Neuronal stem cell (in vitro differentiated cells): ENCODE measurements at regions not wholly inside any gene's neighbourhood (a gene's known extent, or its start where the extent isn't known, plus 50 kb on each side); places are given as distances from the start of the nearest gene placed in this dataset.
"Not testable (repeated sequence)": the region's sequence is repeated elsewhere in the genome, so short reads cannot be mapped to it uniquely, and the experiment has no call there.

Source experiments
- DNase-seq: peaks from one replicate; pipeline ENCODE4 v3.0.0-alpha.2; 2013; ENCODE audit warnings: low spot score
- H2AFZ ChIP-seq: one replicate; pipeline ENCODE4 v1.6.1; 2013; ENCODE audit warnings: mild to moderate bottlenecking, low read length, inconsistent platforms
- H2AK5ac ChIP-seq: 2 replicates; pipeline ENCODE4 v1.6.1; 2013; ENCODE audit warnings: low read depth, mild to moderate bottlenecking, inconsistent platforms, low read length, moderate library complexity, mixed read lengths
- H2BK120ac ChIP-seq: 2 replicates; pipeline ENCODE4 v1.6.1; 2013; ENCODE audit warnings: low read depth, mild to moderate bottlenecking, inconsistent platforms, low read length, moderate library complexity, mixed read lengths
- H2BK12ac ChIP-seq: one replicate; pipeline ENCODE4 v1.6.1; 2013; ENCODE audit warnings: low read length, inconsistent platforms
- H2BK15ac ChIP-seq: 2 replicates; pipeline ENCODE4 v1.6.1; 2013; ENCODE audit warnings: mild to moderate bottlenecking, low read length, inconsistent platforms, mixed read lengths
- H2BK5ac ChIP-seq: one replicate; pipeline ENCODE4 v1.6.1; 2013; ENCODE audit warnings: inconsistent platforms, mild to moderate bottlenecking, low read length, moderate library complexity
- H3K14ac ChIP-seq: one replicate; pipeline ENCODE4 v1.6.1; 2013; ENCODE audit warnings: low read length, inconsistent platforms
- H3K18ac ChIP-seq: 2 replicates; pipeline ENCODE4 v1.6.1; 2013; ENCODE audit warnings: low read length, inconsistent platforms
- H3K23ac ChIP-seq: 2 replicates; pipeline ENCODE4 v1.6.1; 2013; ENCODE audit warnings: low read depth, mild to moderate bottlenecking, mixed read lengths, low read length, inconsistent platforms; ENCODE audit not compliant: poor library complexity
- H3K27ac ChIP-seq: replicated peaks from 3 replicates; pipeline ENCODE4 v1.5.1; 2013; ENCODE audit warnings: low read length, inconsistent platforms
- H3K27me3 ChIP-seq, 3 experiments: 2 replicates each; pipeline ENCODE4 v1.6.1; 2013; ENCODE audit warnings: low read length in 3 of 3, mild to moderate bottlenecking in 2 of 3, inconsistent platforms in 1 of 3, low read depth in 1 of 3, mixed read lengths in 1 of 3, moderate library complexity in 1 of 3; ENCODE audit not compliant: control insufficient read depth in 3 of 3, insufficient read depth in 3 of 3
- H3K36me3 ChIP-seq, 2 donors: replicated peaks in 1 of 2; 2 replicates each; pipeline ENCODE4 v1.6.1; 2013; ENCODE audit warnings: low read length in 2 of 2; ENCODE audit not compliant: control insufficient read depth in 2 of 2, insufficient read depth in 2 of 2
- H3K4ac ChIP-seq: 2 replicates; pipeline ENCODE4 v1.6.1; 2013; ENCODE audit warnings: inconsistent platforms, mild to moderate bottlenecking, low read length, moderate library complexity
- H3K4me1 ChIP-seq, 2 donors: 1 replicate in 1 of 2; 2 replicates in 1 of 2; pipeline ENCODE4 v1.6.1; 2013; ENCODE audit warnings: low read length in 2 of 2, low read depth in 1 of 2; ENCODE audit not compliant: control insufficient read depth in 2 of 2, insufficient read depth in 1 of 2
- H3K4me2 ChIP-seq: one replicate; pipeline ENCODE4 v1.6.1; 2013; ENCODE audit warnings: mild to moderate bottlenecking, low read length, inconsistent platforms; ENCODE audit not compliant: insufficient read depth, poor library complexity, severe bottlenecking
- H3K4me3 ChIP-seq, 2 donors: 2 replicates each; pipeline ENCODE4 v1.5.1; 2013; ENCODE audit warnings: low read length in 2 of 2, mild to moderate bottlenecking in 2 of 2, inconsistent platforms in 1 of 2, moderate library complexity in 1 of 2
- H3K79me1 ChIP-seq: one replicate; pipeline ENCODE4 v1.6.1; 2013; ENCODE audit warnings: low read depth, mild to moderate bottlenecking, inconsistent platforms, low read length, moderate library complexity
- H3K9ac ChIP-seq: one replicate; pipeline ENCODE4 v1.6.1; 2013; ENCODE audit warnings: mild to moderate bottlenecking, low read depth, low read length, inconsistent platforms; ENCODE audit not compliant: poor library complexity
- H3K9me3 ChIP-seq, 2 donors: replicated peaks in 1 of 2; 2 replicates each; pipeline versions ENCODE3 to v1.6.1; 2013; ENCODE audit warnings: low read length in 2 of 2, mild to moderate bottlenecking in 2 of 2, inconsistent platforms in 1 of 2, low read depth in 1 of 2, mixed read lengths in 1 of 2, moderate library complexity in 1 of 2; ENCODE audit not compliant: control insufficient read depth in 2 of 2, insufficient read depth in 1 of 2
- H4K8ac ChIP-seq: one replicate; pipeline ENCODE4 v1.6.1; 2013; ENCODE audit warnings: low read depth, mild to moderate bottlenecking, inconsistent platforms, low read length, moderate library complexity
- H4K91ac ChIP-seq: one replicate; pipeline ENCODE4 v1.6.1; 2013; ENCODE audit warnings: low read length, low read depth, mild to moderate bottlenecking, inconsistent platforms; ENCODE audit not compliant: poor library complexity
- WGBS, 2 donors: extraction: QIAGEN DNeasy Blood & Tissue Kit; methylation state at CpG; one replicate each; pipeline ENCODE4 v1.1.7; 2013; ENCODE audit warnings: missing lambda C conversion rate in 2 of 2, mixed read lengths in 1 of 2; ENCODE audit not compliant: insufficient read length in 2 of 2, insufficient replicate concordance in 1 of 2; ENCODE audit errors: extremely low coverage in 2 of 2; 5-methylcytosine and 5-hydroxymethylcytosine counted together

DNA sequence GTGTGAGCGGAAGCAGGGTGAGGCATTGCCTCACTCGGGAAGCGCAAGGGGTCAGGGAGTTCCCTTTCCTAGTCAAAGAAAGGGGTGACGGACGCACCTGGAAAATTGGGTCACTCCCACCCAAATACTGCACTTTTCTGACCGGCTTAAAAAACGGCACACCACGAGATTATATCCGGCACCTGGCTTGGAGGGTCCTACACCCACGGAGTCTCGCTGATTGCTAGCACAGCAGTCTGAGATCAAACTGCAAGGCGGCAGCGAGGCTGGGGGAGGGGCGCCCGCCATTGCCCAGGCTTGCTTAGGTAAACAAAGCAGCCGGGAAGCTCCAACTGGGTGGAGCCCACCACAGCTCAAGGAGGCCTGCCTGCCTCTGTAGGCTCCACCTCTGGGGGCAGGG lies 171.9 kb downstream of the CPEB2 start:
- H3K9me3 ChIP-seq, H4K91ac ChIP-seq, H3K79me1 ChIP-seq, H3K27me3 ChIP-seq, H2BK5ac ChIP-seq, H3K23ac ChIP-seq, H2AFZ ChIP-seq, H3K14ac ChIP-seq, H2BK120ac ChIP-seq, H3K9ac ChIP-seq, H2AK5ac ChIP-seq, H3K18ac ChIP-seq, H2BK15ac ChIP-seq, H4K8ac ChIP-seq, H3K36me3 ChIP-seq, H3K4ac ChIP-seq, H3K27ac ChIP-seq, H2BK12ac ChIP-seq, H3K4me1 ChIP-seq, H3K4me2 ChIP-seq, H3K4me3 ChIP-seq, DNase-seq: not testable (repeated sequence)
- WGBS, 2 donors = no CpG with 5 or more reads among the region's 16 CpGs

DNA sequence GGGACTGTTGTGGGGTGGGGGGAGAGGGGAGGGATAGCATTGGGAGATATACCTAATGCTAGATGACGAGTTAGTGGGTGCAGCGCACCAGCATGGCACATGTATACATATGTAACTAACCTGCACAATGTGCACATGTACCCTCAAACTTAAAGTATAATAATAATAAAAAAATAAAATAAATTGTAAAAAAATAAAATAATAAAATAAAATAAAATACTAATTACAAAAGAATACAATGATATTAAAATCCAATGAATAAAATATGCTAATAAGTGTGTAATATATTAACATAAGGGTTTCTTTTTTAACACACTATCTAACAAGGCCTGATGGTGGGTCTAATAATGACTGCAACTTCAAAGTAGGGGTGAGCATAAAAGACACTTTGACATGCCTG lies 177.6 kb downstream of the CPEB2 start:
- H3K14ac ChIP-seq, H3K27me3 ChIP-seq, H2BK12ac ChIP-seq, H2AK5ac ChIP-seq, H2AFZ ChIP-seq, H3K18ac ChIP-seq, H3K4me3 ChIP-seq, H4K8ac ChIP-seq, H2BK120ac ChIP-seq, DNase-seq, H3K9me3 ChIP-seq, H3K4ac ChIP-seq, H3K27ac ChIP-seq, H3K79me1 ChIP-seq, H3K4me1 ChIP-seq, H3K23ac ChIP-seq, H3K4me2 ChIP-seq, H2BK15ac ChIP-seq, H3K9ac ChIP-seq, H3K36me3 ChIP-seq, H2BK5ac ChIP-seq, H4K91ac ChIP-seq: not testable (repeated sequence)
- no CpG with 5 or more reads among the region's 2 CpGs for WGBS, 2 donors

DNA sequence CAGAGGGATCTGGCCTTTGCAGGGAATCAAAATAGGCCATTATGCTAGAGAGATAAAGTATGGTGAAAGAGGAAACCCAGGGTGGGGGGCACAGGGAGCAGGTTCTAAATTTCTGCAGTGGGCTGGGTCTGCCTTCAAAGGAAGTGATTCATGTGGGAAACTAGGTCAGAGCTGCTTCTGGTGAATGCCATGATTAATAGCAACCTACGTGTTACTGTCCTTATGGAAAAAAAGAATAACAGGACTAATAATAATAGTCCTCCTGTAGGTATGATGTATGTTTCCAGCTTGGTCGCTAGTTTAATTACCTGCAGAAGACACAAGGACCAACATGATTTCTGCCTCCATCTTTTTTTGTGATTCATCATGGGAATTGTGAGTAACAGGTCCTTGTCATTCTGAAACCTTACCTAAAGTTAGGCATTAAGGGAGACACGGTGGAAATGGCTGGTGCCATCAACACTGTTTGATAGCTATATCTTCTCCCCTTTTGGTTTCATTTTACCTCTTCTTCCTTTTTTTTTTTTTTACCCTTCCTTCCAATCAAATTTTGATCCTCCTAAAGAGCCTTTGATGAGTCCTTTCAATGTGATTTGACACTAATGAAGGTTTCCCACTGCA lies 180.4 kb downstream of the CPEB2 start:
- no peak overlapping the region for H3K4me3 ChIP-seq
- H3K4me1 ChIP-seq = no peaks in the 10 kb centered on the region
- no peaks in the 10 kb centered on the region for H3K79me1 ChIP-seq
- H3K14ac ChIP-seq = no peak overlapping the region
- H3K27me3 ChIP-seq = no peaks in the 10 kb centered on the region
- H3K4me2 ChIP-seq = no peak overlapping the region
- no peaks in the 10 kb centered on the region for H3K36me3 ChIP-seq
- H2BK12ac ChIP-seq = no peak overlapping the region
- no peak overlapping the region for H3K4ac ChIP-seq
- H4K8ac ChIP-seq = no peak overlapping the region
- no peak overlapping the region for H3K9ac ChIP-seq
- H3K27ac ChIP-seq = no peak overlapping the region
- no peak overlapping the region for H2BK120ac ChIP-seq
- no peak overlapping the region for H2AFZ ChIP-seq
- DNase-seq = no peak
- H2AK5ac ChIP-seq = no peak overlapping the region
- H3K23ac ChIP-seq = no peak overlapping the region
- H2BK5ac ChIP-seq = no peak overlapping the region
- no peak overlapping the region for H3K18ac ChIP-seq
- H4K91ac ChIP-seq = no peak overlapping the region
- no peak overlapping the region for H2BK15ac ChIP-seq
- WGBS, 2 donors = no CpG with 5 or more reads among the region's 3 CpGs
- no peaks in the 10 kb centered on the region for H3K9me3 ChIP-seq

DNA sequence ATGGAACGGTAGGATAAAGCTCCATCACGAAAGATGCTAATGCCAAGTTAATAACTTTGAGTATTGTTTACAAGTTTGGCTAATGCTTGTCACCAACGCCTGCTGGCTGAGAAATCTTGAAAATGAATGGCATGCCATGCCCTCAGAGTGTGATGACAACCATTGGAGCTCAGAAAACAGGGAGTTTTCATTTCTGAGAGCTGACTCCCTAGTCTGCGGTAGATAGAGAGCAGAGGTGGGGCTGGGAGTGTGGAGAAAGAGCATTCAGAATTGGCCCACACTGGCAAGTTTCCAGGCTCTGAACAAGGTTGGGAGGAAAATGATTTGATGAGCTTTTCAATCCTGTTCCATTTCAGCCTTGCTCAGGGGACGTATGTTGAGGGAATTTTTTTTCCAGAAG lies 183.9 kb downstream of the CPEB2 start:
- Histone ChIP-seq H3K9ac (no peak overlapping the region), H2AK5ac (no peak overlapping the region), H2BK120ac (no peak overlapping the region), H2BK15ac (no peak overlapping the region), H3K79me1 (no peaks in the 10 kb centered on the region), H3K9me3 (no peaks in the 10 kb centered on the region), H4K8ac (no peak overlapping the region), H2BK12ac (no peak overlapping the region), H3K4me3 (no peak overlapping the region), H3K27ac (no peak overlapping the region), H2BK5ac (no peak overlapping the region), H3K23ac (no peak overlapping the region), H3K27me3 (no peaks in the 10 kb centered on the region), H3K36me3 (no peaks in the 10 kb centered on the region), H4K91ac (no peak overlapping the region), H3K18ac (no peak overlapping the region), H3K4me1 (no peaks in the 10 kb centered on the region), H2AFZ (no peak overlapping the region), H3K14ac (no peak overlapping the region), H3K4me2 (no peak overlapping the region), H3K4ac (no peak overlapping the region)
- no peak for DNase-seq
- WGBS, 2 donors = no CpG with 5 or more reads among the region's 5 CpGs
